Activated CD4-positive, alpha-beta T cell treated with anti-CD3 and anti-CD28 coated beads, Interleukin-2, Interleukin-4, amounts not matched to agents 100 ng/mL and 50 ng/mL, durations not matched to agents 16 hours and 8 hours (primary cell): ENCODE measurements at regions not wholly inside any gene's neighbourhood (a gene's known extent, or its start where the extent isn't known, plus 50 kb on each side); places are given as distances from the start of the nearest gene placed in this dataset.
"Not testable (repeated sequence)": the region's sequence is repeated elsewhere in the genome, so short reads cannot be mapped to it uniquely, and the experiment has no call there.

Experiments
- DNase-seq: peaks from one replicate; pipeline ENCODE4 v3.0.0-alpha.2; 2020; ENCODE audit warnings: low spot score

- DNase-seq: no peak
These were observed 330.3 kb upstream of the RBMS3 start for GRCh38 chr3:28950614-28951013.

- no peak for DNase-seq
These were observed 328.9 kb upstream of the RBMS3 start for GRCh38 chr3:28951772-28952556.

GRCh38 chr3:28958656-28959055 lies 322.2 kb upstream of the RBMS3 start:
- no peak for DNase-seq

GRCh38 chr3:28971156-28971555 lies 309.7 kb upstream of the RBMS3 start:
- DNase-seq: no peak

GRCh38 chr3:28972921-28973320 lies 307.9 kb upstream of the RBMS3 start:
- no peak for DNase-seq

- no peak for DNase-seq
These were observed 307.3 kb upstream of the RBMS3 start for GRCh38 chr3:28973609-28974008.

- DNase-seq: no peak
These were observed 302.8 kb upstream of the RBMS3 start for GRCh38 chr3:28978092-28978491.

GRCh38 chr3:28980131-28980530 lies 300.7 kb upstream of the RBMS3 start:
- no peak for DNase-seq

- peak; percentile 5 for DNase-seq
These were observed 300.2 kb upstream of the RBMS3 start for GRCh38 chr3:28980631-28981030.

- DNase-seq: peak; percentile 2
These were observed 298.0 kb upstream of the RBMS3 start for GRCh38 chr3:28982906-28983305.

GRCh38 chr3:28986922-28987321 lies 293.9 kb upstream of the RBMS3 start:
- DNase-seq: no peak

GRCh38 chr3:28989646-28990089 lies 291.2 kb upstream of the RBMS3 start:
- peak; percentile 9 for DNase-seq

GRCh38 chr3:28994161-28994905 lies 286.5 kb upstream of the RBMS3 start:
- no peak for DNase-seq

GRCh38 chr3:29004885-29005599 lies 275.8 kb upstream of the RBMS3 start:
- peak; percentile 16 for DNase-seq

GRCh38 chr3:29005862-29006261 lies 275.0 kb upstream of the RBMS3 start:
- no peak for DNase-seq

GRCh38 chr3:29011441-29011840 lies 269.4 kb upstream of the RBMS3 start:
- no peak for DNase-seq

GRCh38 chr3:29011966-29012365 lies 268.9 kb upstream of the RBMS3 start:
- DNase-seq: no peak

- no peak for DNase-seq
These were observed 257.9 kb upstream of the RBMS3 start for GRCh38 chr3:29022976-29023375.

- DNase-seq: peak; percentile 73
These were observed 254.6 kb upstream of the RBMS3 start for GRCh38 chr3:29026286-29026685.

GRCh38 chr3:29026959-29027358 lies 253.9 kb upstream of the RBMS3 start:
- peak; percentile 2 for DNase-seq

GRCh38 chr3:29031175-29031574 lies 249.7 kb upstream of the RBMS3 start:
- not testable (repeated sequence) for DNase-seq

- DNase-seq: no peak
These were observed 247.4 kb upstream of the RBMS3 start for GRCh38 chr3:29033511-29033910.

- DNase-seq: no peak
These were observed 230.7 kb upstream of the RBMS3 start for GRCh38 chr3:29050155-29050554.
